Osteoblast (primary cell): ENCODE measurements at regions not wholly inside any gene's neighbourhood (a gene's known extent, or its start where the extent isn't known, plus 50 kb on each side); places are given as distances from the start of the nearest gene placed in this dataset.
A peak's percentile ranks its signal among the peaks of the same experiment; 100 is the strongest.

ENCODE experiments used
- DNase-seq: peaks from one replicate; pipeline ENCODE4 v3.0.0; 2011; ENCODE audit warnings: low spot score, mixed read lengths; ENCODE audit not compliant: insufficient read length; ENCODE audit errors: missing footprints
- H2AFZ ChIP-seq: 2 replicates; pipeline ENCODE4 v1.6.0; 2011; ENCODE audit warnings: mild to moderate bottlenecking, low read length
- H3K27ac ChIP-seq: 2 replicates; pipeline ENCODE4 v1.5.1; 2011; ENCODE audit warnings: mild to moderate bottlenecking, low read depth, low read length, moderate library complexity
- H3K27me3 ChIP-seq: 2 replicates; pipeline ENCODE4 v1.6.0; 2012; ENCODE audit warnings: mild to moderate bottlenecking, control low read depth, inconsistent platforms, low read length, moderate library complexity; ENCODE audit not compliant: insufficient read depth
- H3K36me3 ChIP-seq: 2 replicates; pipeline ENCODE4 v1.5.1; 2011; ENCODE audit warnings: mild to moderate bottlenecking, low read length, control low read depth, moderate library complexity; ENCODE audit not compliant: insufficient read depth
- H3K4me1 ChIP-seq: 2 replicates; pipeline ENCODE4 v1.5.1; 2011; ENCODE audit warnings: mild to moderate bottlenecking, low read length, control low read depth, moderate library complexity; ENCODE audit not compliant: insufficient read depth
- H3K4me2 ChIP-seq: 2 replicates; pipeline ENCODE4 v1.6.0; 2011; ENCODE audit warnings: mild to moderate bottlenecking, low read length; ENCODE audit not compliant: insufficient read depth
- H3K4me3 ChIP-seq: fragments of 200-600 bp; sonication (generic); 3 replicates; pipeline ENCODE4 v1.5.1; 2012; ENCODE audit warnings: mild to moderate bottlenecking, low read length, inconsistent platforms; ENCODE audit not compliant: insufficient read depth
- H3K79me2 ChIP-seq: 2 replicates; pipeline ENCODE4 v1.6.0; 2012; ENCODE audit warnings: mild to moderate bottlenecking, low read length, control low read depth, inconsistent platforms; ENCODE audit not compliant: insufficient read depth
- H3K9me3 ChIP-seq: 2 replicates; pipeline ENCODE4 v1.5.1; 2011; ENCODE audit warnings: low read depth, low read length, control low read depth
- H4K20me1 ChIP-seq: 2 replicates; pipeline ENCODE4 v1.6.0; 2012; ENCODE audit warnings: mild to moderate bottlenecking, low read length, control low read depth; ENCODE audit not compliant: insufficient read depth
- TF ChIP-seq, protein P1 (sequence below): IDR thresholded peaks from 2 replicates; pipeline ENCODE4 v1.5.1; 2011; ENCODE audit warnings: mild to moderate bottlenecking, low read depth, low read length, moderate library complexity; ENCODE audit errors: extremely low read depth

DNA sequence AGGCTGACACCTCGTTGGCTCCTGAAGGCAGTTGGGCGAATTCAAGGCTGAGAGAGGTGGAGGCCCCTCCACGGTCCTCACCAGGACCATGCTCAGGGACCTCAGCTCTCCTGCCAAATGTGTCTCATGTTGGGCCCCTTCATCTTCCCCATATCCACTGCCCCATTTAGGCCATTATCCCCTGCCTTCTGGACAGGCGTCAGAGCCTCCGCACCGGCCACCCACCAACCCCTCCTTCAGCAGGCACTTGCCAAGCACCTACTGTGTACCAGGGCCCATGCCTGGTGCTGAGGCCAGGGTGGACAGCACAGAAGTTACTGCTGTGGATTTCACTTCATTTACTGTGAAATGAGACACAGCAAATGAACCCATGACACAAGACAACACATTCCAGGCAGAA is 325.8 kb downstream of the MATN1 start:
- Histone ChIP-seq H3K4me3 (no peak overlapping the region), H3K79me2 (no peaks in the 10 kb centered on the region), H4K20me1 (no peaks in the 10 kb centered on the region), H3K27ac (no peak overlapping the region), H3K27me3 (no peaks in the 10 kb centered on the region), H3K4me2 (no peak overlapping the region), H2AFZ (no peak overlapping the region), H3K4me1 (no peaks in the 10 kb centered on the region), H3K36me3 (no peaks in the 10 kb centered on the region), H3K9me3 (no peaks in the 10 kb centered on the region)
- TF ChIP-seq, protein P1, sequence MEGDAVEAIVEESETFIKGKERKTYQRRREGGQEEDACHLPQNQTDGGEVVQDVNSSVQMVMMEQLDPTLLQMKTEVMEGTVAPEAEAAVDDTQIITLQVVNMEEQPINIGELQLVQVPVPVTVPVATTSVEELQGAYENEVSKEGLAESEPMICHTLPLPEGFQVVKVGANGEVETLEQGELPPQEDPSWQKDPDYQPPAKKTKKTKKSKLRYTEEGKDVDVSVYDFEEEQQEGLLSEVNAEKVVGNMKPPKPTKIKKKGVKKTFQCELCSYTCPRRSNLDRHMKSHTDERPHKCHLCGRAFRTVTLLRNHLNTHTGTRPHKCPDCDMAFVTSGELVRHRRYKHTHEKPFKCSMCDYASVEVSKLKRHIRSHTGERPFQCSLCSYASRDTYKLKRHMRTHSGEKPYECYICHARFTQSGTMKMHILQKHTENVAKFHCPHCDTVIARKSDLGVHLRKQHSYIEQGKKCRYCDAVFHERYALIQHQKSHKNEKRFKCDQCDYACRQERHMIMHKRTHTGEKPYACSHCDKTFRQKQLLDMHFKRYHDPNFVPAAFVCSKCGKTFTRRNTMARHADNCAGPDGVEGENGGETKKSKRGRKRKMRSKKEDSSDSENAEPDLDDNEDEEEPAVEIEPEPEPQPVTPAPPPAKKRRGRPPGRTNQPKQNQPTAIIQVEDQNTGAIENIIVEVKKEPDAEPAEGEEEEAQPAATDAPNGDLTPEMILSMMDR = no peak
- no peak for DNase-seq

DNA sequence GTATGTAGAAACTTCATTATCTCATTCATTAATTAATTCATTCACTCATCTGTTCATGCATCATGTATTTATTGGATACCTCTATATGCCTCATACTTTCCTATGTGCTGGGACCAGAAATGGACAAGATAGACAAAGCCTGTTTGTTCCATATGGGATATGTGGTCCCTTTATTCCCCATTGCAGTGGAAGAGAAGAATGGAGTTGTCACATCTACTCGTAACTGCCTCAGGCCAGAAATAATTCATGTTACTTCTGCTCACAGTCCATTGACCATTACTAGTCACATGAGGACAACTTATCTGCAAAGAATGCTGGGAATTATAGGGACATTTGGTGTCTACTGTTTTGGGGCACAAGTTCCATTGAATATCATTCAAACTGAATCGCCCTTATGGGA is 327.8 kb downstream of the MATN1 start:
- no peak overlapping the region for H3K4me3 ChIP-seq
- no peak for DNase-seq

DNA sequence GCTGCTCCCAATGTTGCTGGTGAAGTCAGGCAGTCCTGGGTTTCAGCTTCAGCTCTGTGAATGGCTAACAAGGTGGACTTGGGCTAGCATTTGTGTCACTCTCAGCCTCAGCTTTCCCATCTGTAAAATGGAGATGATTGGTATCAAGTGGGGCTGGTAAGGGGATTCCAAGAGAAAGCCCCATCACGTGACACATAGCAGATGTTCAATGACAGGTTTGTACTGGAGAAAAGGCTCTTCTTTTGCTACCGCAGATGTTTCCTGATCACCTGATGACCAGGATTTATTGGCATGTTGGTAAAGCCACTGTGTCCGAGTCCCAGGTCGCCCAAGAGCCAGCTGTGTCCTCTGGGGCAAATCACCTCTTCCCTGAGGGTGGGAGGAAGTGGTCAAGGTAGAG is 335.0 kb downstream of the MATN1 start:
- H3K4me1 ChIP-seq = no peaks in the 10 kb centered on the region
- no peaks in the 10 kb centered on the region for H3K27me3 ChIP-seq
- TF ChIP-seq, protein P1 = no peak
- H3K4me3 ChIP-seq = no peak overlapping the region
- no peak for DNase-seq
- no peaks in the 10 kb centered on the region for H3K36me3 ChIP-seq
- no peak overlapping the region for H3K27ac ChIP-seq
- H2AFZ ChIP-seq = no peak overlapping the region
- H3K79me2 ChIP-seq = no peaks in the 10 kb centered on the region
- no peaks in the 10 kb centered on the region for H4K20me1 ChIP-seq
- H3K9me3 ChIP-seq = no peaks in the 10 kb centered on the region
- H3K4me2 ChIP-seq = no peak overlapping the region

More for the DNA sequence above, 327.8 kb downstream of the MATN1 start:
- no peaks in the 10 kb centered on the region for H3K36me3 ChIP-seq
- H3K4me1 ChIP-seq = no peaks in the 10 kb centered on the region
- no peak overlapping the region for H3K27ac ChIP-seq
- TF ChIP-seq, protein P1 = no peak
- H4K20me1 ChIP-seq = no peaks in the 10 kb centered on the region
- H2AFZ ChIP-seq = no peak overlapping the region
- no peak overlapping the region for H3K4me2 ChIP-seq
- no peaks in the 10 kb centered on the region for H3K79me2 ChIP-seq
- no peaks in the 10 kb centered on the region for H3K9me3 ChIP-seq
- H3K27me3 ChIP-seq = no peaks in the 10 kb centered on the region

DNA sequence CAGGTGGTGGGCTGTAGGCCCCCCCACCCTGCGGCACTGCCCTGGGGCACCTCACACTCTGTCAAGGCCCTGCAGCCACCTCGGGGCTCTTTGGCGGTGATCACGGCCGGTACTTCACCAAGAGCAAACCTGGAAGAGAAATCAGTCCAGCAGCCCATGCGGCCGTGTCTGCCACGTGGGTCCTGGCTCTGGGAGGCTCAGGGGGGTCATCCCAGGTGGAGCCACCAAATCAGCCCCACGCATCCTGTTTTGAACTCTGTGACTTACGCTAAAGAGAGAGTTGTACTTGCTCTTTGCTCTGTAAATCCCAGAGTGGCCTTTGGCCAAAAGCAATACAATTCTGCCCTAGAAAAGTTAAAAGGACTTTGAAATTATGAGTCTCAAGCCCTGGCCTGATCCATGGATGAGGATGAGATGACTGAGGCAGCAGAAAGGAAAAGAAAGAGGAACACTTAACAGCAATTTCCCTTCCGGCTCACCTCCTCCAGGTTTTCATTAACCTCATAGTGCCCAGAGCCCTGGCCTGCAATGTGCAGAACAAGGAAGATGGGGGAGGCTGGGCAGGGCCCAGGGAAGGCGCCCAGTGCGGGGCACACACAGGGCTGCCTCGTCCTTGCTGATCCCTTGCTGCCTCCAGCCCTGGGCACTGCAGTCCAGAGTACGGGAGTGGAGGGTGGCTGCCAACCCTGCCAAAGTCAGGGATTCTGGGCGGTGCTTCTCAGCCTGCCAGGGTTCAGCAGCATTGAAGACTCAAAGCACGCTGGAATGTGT is 337.0 kb downstream of the MATN1 start:
- Histone ChIP-seq H2AFZ (no peak overlapping the region), H3K27ac (no peak overlapping the region), H3K9me3 (no peaks in the 10 kb centered on the region), H4K20me1 (no peaks in the 10 kb centered on the region), H3K27me3 (no peaks in the 10 kb centered on the region), H3K4me1 (no peaks in the 10 kb centered on the region), H3K4me3 (no peak overlapping the region), H3K79me2 (no peaks in the 10 kb centered on the region), H3K4me2 (no peak overlapping the region), H3K36me3 (no peaks in the 10 kb centered on the region)
- peak; percentile 34 for DNase-seq
- TF ChIP-seq, protein P1 = no peak
